GM12872 (cell line): ENCODE measurements at regions not wholly inside any gene's neighbourhood (a gene's known extent, or its start where the extent isn't known, plus 50 kb on each side); places are given as distances from the start of the nearest gene placed in this dataset.

Experiments
- TF ChIP-seq, protein P1 (sequence below): IDR thresholded peaks from 3 replicates; pipeline ENCODE4 v1.5.1; 2011; ENCODE audit warnings: low read depth, mild to moderate bottlenecking, low read length, moderate library complexity; ENCODE audit not compliant: insufficient read depth

DNA sequence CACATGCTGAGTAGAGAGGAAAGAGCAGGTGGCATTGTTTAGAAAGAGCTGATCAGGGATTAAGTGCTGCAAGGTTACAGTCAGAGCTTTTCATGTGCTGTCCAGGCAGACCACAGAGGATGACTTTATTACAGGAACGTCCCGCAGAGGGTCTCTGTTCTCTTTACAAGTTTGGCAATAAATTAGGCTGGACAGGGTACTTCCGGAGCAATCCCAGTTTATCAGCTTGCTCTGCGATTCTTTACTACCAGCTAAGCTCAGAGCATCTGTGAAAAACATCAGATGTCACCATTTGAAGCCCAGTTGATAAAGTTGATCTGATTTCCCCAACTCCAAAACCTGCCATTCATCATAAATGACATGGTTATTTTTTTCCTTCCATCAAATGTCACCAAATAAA is 633.1 kb downstream of the NLGN4X start:
- TF ChIP-seq, protein P1, sequence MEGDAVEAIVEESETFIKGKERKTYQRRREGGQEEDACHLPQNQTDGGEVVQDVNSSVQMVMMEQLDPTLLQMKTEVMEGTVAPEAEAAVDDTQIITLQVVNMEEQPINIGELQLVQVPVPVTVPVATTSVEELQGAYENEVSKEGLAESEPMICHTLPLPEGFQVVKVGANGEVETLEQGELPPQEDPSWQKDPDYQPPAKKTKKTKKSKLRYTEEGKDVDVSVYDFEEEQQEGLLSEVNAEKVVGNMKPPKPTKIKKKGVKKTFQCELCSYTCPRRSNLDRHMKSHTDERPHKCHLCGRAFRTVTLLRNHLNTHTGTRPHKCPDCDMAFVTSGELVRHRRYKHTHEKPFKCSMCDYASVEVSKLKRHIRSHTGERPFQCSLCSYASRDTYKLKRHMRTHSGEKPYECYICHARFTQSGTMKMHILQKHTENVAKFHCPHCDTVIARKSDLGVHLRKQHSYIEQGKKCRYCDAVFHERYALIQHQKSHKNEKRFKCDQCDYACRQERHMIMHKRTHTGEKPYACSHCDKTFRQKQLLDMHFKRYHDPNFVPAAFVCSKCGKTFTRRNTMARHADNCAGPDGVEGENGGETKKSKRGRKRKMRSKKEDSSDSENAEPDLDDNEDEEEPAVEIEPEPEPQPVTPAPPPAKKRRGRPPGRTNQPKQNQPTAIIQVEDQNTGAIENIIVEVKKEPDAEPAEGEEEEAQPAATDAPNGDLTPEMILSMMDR: no peak

DNA sequence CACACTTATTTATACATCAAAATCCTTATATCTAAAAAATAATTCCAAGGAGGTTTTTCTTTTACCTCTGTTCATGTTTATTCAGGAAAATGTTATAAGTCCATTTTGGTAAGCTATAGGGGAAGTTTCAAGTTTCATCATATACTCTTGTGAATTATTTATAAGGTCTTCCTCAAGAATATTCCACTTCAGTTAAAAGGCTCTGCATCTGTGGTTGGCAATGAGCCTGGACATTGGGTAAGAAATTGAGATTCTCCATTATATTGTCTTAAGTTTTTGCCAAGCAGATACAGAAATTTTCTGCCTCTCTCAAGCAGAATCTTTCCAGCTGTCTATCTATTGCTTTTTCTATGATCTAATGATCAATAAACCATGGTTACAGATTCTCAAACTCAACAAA is 641.9 kb downstream of the NLGN4X start:
- TF ChIP-seq, protein P1: no peak

DNA sequence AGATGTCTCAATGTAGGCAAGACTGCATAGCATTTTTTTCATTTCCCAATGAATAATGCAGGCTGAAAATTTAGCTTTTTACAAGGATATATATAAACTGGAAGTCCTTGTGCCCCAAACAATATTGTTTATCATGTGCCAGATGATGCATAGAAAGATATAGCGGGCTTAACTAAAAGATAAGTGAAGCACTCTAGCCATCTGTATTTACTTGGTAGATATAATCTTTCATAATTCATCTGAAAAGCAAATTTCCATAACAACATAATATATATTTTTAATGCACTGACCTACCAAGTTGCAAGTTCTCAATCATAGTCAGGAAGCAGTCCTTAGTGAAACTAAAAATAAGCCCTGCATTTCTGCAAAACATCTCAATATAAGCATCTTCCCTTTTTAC is 653.3 kb downstream of the NLGN4X start:
- TF ChIP-seq, protein P1: no peak

DNA sequence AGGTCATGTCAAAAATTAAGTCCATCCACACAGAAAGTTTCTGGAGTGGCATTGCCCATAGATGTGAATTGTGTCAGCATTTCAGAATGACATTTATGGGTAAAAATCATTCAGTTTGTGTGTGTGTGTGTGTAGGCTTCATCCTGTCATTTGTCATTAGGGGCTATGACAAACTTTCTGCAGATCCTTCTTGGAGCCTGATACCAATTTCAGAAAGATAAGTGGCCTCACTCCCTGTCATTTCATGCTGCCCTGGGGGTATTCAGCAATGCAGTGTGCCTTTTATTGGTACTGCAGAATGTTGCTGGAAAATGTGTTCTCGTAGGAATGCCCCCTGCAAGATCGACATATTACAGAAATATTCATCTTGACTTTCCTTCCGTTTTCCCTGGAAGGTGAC is 659.7 kb downstream of the NLGN4X start:
- TF ChIP-seq, protein P1: no peak

DNA sequence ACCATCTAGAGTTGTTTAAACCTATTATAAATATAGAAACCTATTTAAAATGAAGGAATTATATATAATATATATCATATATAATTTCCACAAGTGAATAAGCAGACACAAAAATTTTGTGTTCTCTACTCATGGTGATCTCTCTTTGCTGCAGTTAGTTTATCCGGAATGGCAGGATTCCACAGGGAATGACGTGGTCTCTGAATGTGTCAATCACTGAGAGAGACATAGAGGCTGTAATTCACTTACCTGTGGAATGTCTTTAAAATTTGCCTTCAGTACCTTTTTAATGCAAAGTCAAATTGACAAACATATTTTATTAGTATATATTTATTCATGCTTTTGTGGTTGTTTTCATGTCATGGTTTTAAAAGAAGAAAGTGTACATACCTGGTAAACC is 669.3 kb downstream of the NLGN4X start:
- TF ChIP-seq, protein P1: no peak

DNA sequence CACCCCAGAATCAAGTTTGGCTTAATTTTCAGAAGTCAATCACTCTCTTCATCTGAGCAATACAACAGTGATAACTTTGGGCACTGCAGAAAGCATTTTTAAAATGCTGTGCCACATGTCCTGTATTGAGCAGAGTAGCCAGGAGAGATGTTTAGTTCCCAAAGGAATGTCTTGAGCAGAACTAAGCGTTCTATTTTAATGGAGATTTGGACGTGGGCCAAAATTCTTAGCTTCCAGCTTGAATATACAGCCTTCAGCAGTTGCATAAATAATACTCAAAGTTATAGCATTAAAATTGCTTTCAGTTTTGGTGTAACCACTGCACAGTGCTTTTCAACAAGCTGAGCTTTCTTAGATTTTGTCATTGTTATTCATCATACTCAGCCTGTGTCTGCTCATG is 679.2 kb downstream of the NLGN4X start:
- TF ChIP-seq, protein P1: no peak

DNA sequence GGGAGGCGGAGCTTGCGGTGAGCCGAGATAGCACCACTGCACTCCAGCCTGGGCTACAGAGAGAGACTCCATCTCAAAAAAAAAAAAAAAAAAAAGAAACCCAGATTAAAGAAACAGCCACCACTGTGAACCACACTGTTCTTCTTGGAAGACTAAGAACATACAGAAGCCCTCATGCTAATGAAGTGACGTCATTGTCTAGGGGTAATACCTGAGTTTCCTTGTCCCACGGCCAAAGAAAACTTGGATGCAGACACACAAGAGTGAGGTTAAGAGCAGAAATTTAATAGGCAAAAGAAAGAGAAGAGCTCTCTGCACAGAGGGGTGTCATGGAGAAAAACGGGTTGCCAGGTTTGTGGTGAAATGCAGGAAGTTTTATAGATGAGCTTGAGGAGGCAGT is 691.6 kb downstream of the NLGN4X start:
- TF ChIP-seq, protein P1: no peak

DNA sequence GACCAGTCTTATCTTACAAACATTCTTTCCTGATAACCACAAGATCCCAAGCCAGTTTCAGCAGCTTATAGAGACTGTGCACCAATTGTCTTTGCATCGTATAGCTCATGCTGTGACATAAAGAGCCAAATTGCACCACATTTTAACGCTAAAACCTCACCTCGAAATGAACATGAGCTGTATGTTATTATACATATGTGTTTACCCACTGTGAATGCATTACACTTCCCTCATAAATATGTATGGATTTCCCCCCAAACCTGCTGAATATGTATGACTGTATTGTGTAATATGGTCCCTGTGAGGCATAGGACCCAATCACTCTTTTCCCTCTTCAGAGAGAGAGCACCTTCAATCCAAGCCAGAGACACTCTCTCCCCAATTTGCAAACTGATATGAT is 692.4 kb downstream of the NLGN4X start:
- TF ChIP-seq, protein P1: no peak
